Esophagus squamous epithelium (tissue), 5 donors: ENCODE measurements at regions not wholly inside any gene's neighbourhood (a gene's known extent, or its start where the extent isn't known, plus 50 kb on each side); places are given as distances from the start of the nearest gene placed in this dataset.

ENCODE experiments used
- DNase-seq: peaks from one replicate; lab custom pipeline; 2025; lab: John Stamatoyannopoulos, UW
- H3K27ac ChIP-seq, 4 donors: fragments of 200-600 bp; sonication (generic); one replicate each; pipeline ENCODE4 v1.5.1; 2016 to 2019; ENCODE audit warnings: mild to moderate bottlenecking in 1 of 4
- H3K27me3 ChIP-seq, 4 donors: fragments of 200-600 bp; sonication (generic); 1 replicate in 3 of 4; 2 replicates in 1 of 4; pipeline versions ENCODE4 v1.5.1 to v1.6.0; 2017 to 2021; ENCODE audit warnings: antibody characterized with exemption in 1 of 4
- H3K36me3 ChIP-seq, 3 donors: fragments of 200-600 bp; sonication (generic); one replicate each; pipeline ENCODE4 v1.5.1; 2016 to 2019
- H3K4me1 ChIP-seq, 3 donors: fragments of 200-600 bp; sonication (generic); one replicate each; pipeline ENCODE4 v1.5.1; 2017 to 2019
- H3K4me3 ChIP-seq, 4 donors: fragments of 200-600 bp; sonication (generic); 1 replicate in 3 of 4; 2 replicates in 1 of 4; pipeline ENCODE4 v1.5.1; 2016 to 2019; ENCODE audit warnings: mild to moderate bottlenecking in 2 of 4, moderate library complexity in 1 of 4
- H3K9me3 ChIP-seq, 3 donors: fragments of 200-600 bp; sonication (generic); one replicate each; pipeline ENCODE4 v1.5.1; 2016 to 2019
- POLR2A ChIP-seq, 4 donors: fragments of 450-650 bp; IDR thresholded peaks; one replicate each; pipeline ENCODE4 v1.6.1; 2017; ENCODE audit warnings: antibody characterized with exemption in 4 of 4, mild to moderate bottlenecking in 4 of 4, moderate library complexity in 3 of 4
- WGBS, 2 donors: methylation state at CpG; one replicate each; pipeline ENCODE4 v1.1.5; 2018; 5-methylcytosine and 5-hydroxymethylcytosine counted together
- intact Hi-C: fragments of 100-400 bp; cut with DNase I; formaldehyde crosslinking; loops from one replicate; pipeline ENCODE4 v1.15.0; 2022
- TF ChIP-seq, protein P1 (sequence below), 6 experiments: fragments of 450-650 bp in 4 of 6; fragments of 200-600 bp in 2 of 6; sonication (generic) in 2 of 6; IDR thresholded peaks; one replicate each; pipeline ENCODE4 v1.5.1; 2016 to 2019; ENCODE audit warnings: antibody characterized with exemption in 6 of 6, mild to moderate bottlenecking in 4 of 6, moderate library complexity in 4 of 6
- donor health status: DM: yes; HTN: yes; CAD: no.

DNA sequence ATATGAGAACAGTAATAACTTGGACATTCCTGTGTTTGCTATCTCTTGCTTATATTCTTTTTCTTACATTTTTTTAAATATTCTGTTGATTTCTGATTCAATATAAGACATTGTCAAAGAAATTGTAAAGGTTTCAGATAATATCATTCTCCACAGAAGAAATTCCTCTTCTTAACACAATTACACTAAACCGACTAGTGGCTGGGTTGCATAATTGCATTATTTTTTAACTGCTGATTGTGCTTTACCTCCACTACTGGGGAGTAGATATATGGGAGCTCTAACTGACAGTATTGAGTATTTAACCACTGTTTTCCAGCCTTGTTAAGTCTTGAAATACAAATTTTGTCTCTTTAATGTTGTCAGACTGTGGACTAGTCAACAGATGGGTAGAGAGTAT, 723.8 kb upstream of the EDIL3 start:
- Histone ChIP-seq H3K4me1 (no peaks in the 10 kb centered on the region), H3K36me3 (no peaks in the 10 kb centered on the region), H3K9me3 (no peaks in the 10 kb centered on the region), H3K27ac (no peak overlapping the region), H3K4me3 (no peak overlapping the region), H3K27me3 (no peaks in the 10 kb centered on the region)
- WGBS, 2 donors, result 43 to 44% methylated on average over 1 of the region's 1 CpG
- TF ChIP-seq POLR2A (IDR thresholded peaks at IDR 0.05), result no peak
- TF ChIP-seq, protein P1, sequence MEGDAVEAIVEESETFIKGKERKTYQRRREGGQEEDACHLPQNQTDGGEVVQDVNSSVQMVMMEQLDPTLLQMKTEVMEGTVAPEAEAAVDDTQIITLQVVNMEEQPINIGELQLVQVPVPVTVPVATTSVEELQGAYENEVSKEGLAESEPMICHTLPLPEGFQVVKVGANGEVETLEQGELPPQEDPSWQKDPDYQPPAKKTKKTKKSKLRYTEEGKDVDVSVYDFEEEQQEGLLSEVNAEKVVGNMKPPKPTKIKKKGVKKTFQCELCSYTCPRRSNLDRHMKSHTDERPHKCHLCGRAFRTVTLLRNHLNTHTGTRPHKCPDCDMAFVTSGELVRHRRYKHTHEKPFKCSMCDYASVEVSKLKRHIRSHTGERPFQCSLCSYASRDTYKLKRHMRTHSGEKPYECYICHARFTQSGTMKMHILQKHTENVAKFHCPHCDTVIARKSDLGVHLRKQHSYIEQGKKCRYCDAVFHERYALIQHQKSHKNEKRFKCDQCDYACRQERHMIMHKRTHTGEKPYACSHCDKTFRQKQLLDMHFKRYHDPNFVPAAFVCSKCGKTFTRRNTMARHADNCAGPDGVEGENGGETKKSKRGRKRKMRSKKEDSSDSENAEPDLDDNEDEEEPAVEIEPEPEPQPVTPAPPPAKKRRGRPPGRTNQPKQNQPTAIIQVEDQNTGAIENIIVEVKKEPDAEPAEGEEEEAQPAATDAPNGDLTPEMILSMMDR (IDR thresholded peaks at IDR 0.05), result no peak
- DNase-seq, result no peak
- intact Hi-C loops, result no loop called here

DNA sequence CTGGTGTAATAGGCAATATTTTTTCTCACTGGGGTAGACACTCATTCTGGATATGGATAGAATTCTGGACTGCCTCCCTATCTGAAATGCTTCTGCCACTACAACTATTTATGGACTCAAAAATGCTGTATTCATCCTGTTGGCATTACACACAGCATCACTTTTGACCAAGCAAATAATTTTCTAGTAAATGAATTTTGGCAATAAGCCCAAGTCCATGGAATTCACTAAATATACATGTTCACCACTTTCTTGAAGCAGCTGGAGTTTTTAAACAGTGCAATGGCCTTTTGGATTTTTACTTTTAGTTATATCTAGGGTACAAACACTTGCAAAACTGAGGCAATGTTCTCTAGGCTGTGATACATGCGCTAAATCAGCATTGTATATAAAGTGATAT, 724.9 kb upstream of the EDIL3 start:
- no peak for DNase-seq
- H3K4me1 ChIP-seq, result no peaks in the 10 kb centered on the region
- no peak overlapping the region for H3K4me3 ChIP-seq
- 71 to 73% methylated on average over 1 of the region's 1 CpG for WGBS, 2 donors
- H3K27ac ChIP-seq, result no peak overlapping the region
- H3K27me3 ChIP-seq, result no peaks in the 10 kb centered on the region
- intact Hi-C loops, result no loop called here
- TF ChIP-seq POLR2A (IDR thresholded peaks at IDR 0.05), result no peak
- TF ChIP-seq, protein P1 (IDR thresholded peaks at IDR 0.05), result no peak
- H3K36me3 ChIP-seq, result no peaks in the 10 kb centered on the region
- H3K9me3 ChIP-seq, result no peaks in the 10 kb centered on the region

DNA sequence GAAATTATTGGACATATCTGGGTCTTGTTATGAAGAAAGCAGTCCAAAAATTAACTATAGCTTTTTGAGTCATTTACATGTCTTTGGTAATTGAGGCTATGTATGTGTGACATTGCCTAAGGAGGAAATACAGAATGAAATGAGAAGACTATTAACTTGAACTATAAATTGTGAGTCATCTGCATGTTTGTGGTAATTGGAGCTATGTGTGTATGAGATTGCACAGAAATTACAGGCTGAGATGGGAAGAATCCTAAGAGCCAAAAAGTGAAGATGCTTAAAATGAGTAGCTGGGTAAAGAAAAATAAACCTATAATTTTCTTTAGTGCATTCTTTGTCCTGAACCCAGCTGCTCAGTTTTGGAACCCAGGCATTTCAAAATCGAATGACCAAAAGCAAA, 747.6 kb upstream of the EDIL3 start:
- no peaks in the 10 kb centered on the region for H3K36me3 ChIP-seq
- TF ChIP-seq, protein P1 (IDR thresholded peaks at IDR 0.05), result no peak
- TF ChIP-seq POLR2A (IDR thresholded peaks at IDR 0.05), result no peak
- intact Hi-C loops, result no loop called here
- no peaks in the 10 kb centered on the region for H3K9me3 ChIP-seq
- 35 to 59% methylated on average over 1 of the region's 1 CpG for WGBS, 2 donors
- no peak overlapping the region for H3K27ac ChIP-seq
- H3K4me3 ChIP-seq, result no peak overlapping the region
- no peaks in the 10 kb centered on the region for H3K27me3 ChIP-seq
- H3K4me1 ChIP-seq, result no peaks in the 10 kb centered on the region
- no peak for DNase-seq

DNA sequence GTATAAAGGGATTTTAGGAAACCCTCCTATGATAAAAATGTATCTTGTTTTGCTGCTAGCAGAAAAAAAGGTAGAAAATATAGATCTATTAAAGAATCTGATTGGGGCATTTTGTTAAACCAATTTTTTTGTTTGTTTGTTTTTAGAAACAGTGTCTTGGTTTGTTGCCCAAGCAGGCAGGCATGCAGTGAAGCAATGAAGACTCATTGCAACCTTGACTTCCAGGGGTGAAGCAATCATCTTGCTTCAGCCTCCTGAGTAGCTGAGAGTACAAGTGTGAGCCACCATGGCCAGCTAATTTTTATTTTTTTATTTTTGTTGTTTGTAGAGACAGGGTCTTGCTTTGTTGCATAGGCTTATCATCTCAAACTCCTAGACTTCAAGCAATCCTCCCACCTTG, 755.8 kb upstream of the EDIL3 start:
- DNase-seq, result no peak
- Histone ChIP-seq H3K27me3 (no peaks in the 10 kb centered on the region), H3K27ac (no peak overlapping the region), H3K36me3 (no peaks in the 10 kb centered on the region), H3K4me3 (no peak overlapping the region), H3K9me3 (no peaks in the 10 kb centered on the region), H3K4me1 (no peaks in the 10 kb centered on the region)
- TF ChIP-seq, protein P1 (IDR thresholded peaks at IDR 0.05), result no peak
- TF ChIP-seq POLR2A (IDR thresholded peaks at IDR 0.05), result no peak
- intact Hi-C loops, result no loop called here

DNA sequence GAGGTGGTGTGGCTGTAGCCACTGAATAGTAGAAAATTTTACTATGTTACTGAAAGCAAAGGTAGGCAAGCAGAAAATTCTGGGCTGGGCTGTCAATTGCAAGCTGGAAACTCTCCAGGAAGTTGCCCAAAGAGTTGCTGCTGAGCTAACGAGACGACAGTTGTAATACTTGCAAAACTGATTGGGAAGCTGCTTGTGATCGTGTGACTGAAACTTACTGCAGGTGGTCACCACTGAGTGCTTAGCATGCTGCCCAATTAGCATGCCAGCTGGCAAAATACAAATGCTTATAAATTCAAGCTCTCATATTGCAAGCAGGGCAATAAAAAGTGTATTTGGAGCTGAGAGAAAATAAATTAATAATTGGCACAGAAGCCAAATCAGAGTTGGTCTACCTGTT, 758.5 kb upstream of the EDIL3 start:
- Histone ChIP-seq H3K9me3 (no peaks in the 10 kb centered on the region), H3K27ac (no peak overlapping the region), H3K36me3 (no peaks in the 10 kb centered on the region), H3K4me1 (no peaks in the 10 kb centered on the region), H3K27me3 (no peaks in the 10 kb centered on the region), H3K4me3 (no peak overlapping the region)
- intact Hi-C loops, result no loop called here
- TF ChIP-seq, protein P1 (IDR thresholded peaks at IDR 0.05), result no peak
- no peak for TF ChIP-seq POLR2A (IDR thresholded peaks at IDR 0.05)
- WGBS, 2 donors, result 49 to 53% methylated on average over 3 of the region's 3 CpGs
- no peak for DNase-seq
